HFF-Myc (cell line): ENCODE measurements at regions not wholly inside any gene's neighbourhood (a gene's known extent, or its start where the extent isn't known, plus 50 kb on each side); places are given as distances from the start of the nearest gene placed in this dataset.

Experiments used
- DNase-seq: peaks from one replicate; pipeline ENCODE4 v3.0.0-alpha.2; 2011; ENCODE audit warnings: low read depth; ENCODE audit errors: extremely low read depth
- H3K4me3 ChIP-seq: replicated peaks from 2 replicates; pipeline ENCODE4 v1.5.1; 2011; ENCODE audit warnings: low read depth, mild to moderate bottlenecking, control low read depth, low read length
- TF ChIP-seq, protein P1 (sequence below): IDR thresholded peaks from 2 replicates; pipeline ENCODE4 v1.5.1; 2012; ENCODE audit warnings: mild to moderate bottlenecking, low read depth, low read length, control low read depth; ENCODE audit errors: missing control alignments

DNA sequence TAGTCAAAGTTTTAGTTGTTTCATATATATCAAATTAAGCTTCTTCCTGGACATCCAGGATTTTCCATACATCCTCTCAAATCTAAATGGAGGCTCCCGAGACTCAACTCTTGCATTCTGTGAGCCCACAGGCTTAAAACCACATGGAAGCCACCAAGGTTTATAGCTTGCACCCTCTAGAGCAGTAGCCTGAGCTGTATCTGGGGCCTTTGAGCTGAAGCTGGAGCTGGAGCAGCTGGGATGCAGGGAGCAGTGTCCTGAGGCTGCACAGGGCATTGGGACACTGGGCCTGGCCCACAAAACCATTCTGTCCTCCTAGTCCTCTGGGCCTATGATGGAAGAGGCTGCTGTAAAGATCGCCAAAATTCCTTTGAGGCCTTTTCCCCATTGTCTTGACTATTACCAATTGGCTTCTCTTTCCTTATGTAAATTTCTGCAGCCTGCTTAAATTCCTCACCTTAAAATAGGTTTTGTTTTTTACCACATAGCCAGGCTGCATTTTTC, 151.0 kb downstream of the COX7C start:
- TF ChIP-seq, protein P1, sequence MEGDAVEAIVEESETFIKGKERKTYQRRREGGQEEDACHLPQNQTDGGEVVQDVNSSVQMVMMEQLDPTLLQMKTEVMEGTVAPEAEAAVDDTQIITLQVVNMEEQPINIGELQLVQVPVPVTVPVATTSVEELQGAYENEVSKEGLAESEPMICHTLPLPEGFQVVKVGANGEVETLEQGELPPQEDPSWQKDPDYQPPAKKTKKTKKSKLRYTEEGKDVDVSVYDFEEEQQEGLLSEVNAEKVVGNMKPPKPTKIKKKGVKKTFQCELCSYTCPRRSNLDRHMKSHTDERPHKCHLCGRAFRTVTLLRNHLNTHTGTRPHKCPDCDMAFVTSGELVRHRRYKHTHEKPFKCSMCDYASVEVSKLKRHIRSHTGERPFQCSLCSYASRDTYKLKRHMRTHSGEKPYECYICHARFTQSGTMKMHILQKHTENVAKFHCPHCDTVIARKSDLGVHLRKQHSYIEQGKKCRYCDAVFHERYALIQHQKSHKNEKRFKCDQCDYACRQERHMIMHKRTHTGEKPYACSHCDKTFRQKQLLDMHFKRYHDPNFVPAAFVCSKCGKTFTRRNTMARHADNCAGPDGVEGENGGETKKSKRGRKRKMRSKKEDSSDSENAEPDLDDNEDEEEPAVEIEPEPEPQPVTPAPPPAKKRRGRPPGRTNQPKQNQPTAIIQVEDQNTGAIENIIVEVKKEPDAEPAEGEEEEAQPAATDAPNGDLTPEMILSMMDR = no peak
- DNase-seq = no peak
- no peak overlapping the region for H3K4me3 ChIP-seq

DNA sequence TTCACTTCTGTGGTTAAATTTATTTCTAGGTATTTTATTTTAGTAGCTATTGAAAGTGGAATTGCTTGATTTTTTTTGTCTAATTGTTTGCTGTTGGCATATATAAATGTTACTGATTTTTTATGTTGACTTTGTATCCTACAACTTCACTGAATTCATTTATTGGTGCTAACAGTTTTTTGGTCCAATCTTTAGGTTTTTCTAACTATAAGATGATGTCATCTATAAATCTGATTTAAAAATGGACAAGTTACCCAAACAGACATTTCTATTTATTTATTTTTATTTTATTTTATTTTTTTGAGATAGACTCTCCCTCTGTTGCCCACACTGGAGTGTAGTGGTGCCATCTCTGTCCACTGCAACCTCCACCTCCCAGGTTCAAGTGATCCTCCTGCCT, 162.3 kb downstream of the COX7C start:
- H3K4me3 ChIP-seq = no peak overlapping the region
- TF ChIP-seq, protein P1 = no peak
- no peak for DNase-seq

DNA sequence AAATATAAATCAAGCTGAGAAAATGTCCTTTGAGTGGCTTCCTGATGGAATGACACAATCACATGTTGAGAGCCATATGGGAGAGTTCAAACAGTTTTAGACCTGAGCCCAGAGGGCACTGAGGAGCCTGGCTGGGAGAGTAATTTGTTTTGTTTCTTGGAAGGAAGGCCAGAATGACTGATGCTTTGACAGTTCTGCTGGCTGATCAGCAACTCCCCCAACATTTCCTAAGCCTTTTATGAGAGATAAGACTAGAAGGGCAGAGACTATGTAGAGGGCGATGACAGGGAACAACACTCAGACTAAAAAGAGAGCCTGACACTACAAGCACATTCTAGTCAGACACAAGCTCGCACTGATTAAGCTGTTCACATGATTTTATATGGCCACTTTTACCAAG, 169.2 kb downstream of the COX7C start:
- TF ChIP-seq, protein P1 = no peak
- no peak overlapping the region for H3K4me3 ChIP-seq
- DNase-seq = no peak

DNA sequence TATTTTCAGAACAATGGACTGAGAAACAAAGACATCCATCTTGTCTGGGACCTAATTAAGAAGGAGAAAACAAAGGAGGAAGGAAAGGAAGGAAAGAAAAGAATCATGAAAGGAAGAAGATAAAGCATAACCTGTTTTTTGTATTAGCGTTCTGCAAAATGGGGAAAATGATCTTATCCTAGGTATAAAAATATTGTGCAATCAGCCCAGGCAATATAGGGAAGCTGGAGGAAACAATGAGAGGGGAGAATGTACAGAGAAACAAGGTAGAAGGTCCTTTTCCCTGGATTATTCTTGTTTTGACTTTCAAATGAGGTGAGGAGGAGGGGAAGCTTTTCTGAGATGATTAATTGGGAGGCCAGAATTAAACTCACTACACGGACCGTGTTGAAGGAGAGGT, 177.9 kb downstream of the COX7C start:
- no peak for DNase-seq
- TF ChIP-seq, protein P1 = no peak
- H3K4me3 ChIP-seq = no peak overlapping the region

DNA sequence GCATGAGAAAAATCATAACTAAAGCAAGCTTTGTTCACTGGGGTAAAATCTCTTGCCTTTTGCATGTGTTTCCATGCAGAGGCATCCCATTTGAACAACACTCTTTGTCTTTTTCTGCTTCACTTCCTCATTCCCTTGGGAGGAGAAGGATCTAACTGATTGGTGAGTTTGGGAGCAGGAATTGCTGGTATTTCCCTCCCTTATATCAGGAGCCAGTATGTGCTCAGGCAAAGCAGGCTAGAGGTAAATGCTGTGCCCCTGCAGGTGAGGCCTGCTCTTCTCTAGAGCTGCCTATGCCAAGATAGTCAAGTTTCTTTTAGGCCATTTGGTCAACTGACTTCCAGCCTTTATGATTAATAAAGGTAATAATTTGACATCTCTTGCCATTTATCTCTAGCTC, 179.9 kb downstream of the COX7C start:
- TF ChIP-seq, protein P1 = no peak
- no peak for DNase-seq
- no peak overlapping the region for H3K4me3 ChIP-seq

DNA sequence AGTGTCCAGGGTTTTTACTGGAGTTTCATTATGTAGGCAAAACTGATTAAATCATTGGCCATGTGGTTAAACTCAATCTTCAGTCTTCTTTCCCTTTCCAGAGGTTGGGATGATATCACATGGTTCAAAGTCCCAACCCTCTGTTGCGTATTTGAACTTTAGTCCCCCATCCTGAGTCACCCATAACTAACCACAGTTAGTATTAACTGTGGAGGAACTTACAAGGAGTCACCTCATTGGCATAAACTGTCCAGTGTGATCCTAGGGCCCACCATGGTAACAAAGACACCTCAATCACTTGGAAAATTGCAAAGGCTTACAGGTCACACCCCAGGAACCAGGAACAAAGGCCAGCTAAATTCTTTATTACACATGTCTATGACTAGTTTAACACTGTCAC, 188.5 kb downstream of the COX7C start:
- TF ChIP-seq, protein P1 = no peak
- DNase-seq = no peak

DNA sequence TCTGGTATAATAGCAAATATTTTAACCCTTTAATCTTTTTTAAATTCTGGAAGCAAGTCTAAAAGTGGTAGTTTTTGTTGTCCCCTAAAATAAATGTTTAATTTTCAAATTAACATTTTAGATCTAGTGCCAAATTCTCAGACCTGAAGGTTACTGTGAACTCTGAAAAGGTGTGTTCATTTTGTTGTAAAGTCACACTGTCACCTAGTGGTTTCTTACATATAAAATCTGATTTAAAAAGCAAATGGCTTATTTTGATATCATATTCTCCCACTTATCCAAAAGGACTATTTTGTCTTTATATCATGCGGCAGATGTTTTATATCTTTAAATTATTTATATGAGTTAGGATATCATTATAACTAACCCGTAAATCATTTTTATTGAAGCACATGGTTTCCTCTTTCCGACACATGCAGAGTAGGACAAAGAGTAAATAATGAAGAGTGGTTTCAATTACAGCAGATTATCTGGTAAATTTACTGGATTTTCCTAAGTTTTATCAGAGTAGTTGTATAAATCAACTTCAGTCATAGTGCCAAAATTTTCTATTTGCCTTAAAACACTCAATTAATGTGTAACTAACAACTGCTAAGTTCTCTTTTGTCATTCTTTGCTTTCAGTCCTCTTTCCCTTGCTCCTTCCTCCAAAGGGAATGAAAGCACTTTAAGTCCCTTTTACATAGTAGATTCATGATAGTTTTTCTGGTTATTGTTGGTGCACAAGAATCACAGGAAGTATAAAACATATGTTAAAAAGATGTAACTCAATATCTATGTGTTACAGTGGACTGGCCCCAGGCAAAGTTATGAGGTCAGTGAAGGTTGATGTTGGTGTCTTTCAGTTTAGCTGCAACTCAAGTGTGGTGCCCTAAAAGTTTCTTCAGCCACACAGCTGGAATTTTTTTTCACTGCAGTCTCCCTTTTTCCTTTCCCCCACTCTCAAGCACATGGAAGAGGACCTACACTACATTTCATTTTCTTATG, 189.6 kb downstream of the COX7C start:
- DNase-seq = peak; percentile 26
- H3K4me3 ChIP-seq = no peak overlapping the region
- TF ChIP-seq, protein P1 = no peak

More for the DNA sequence above, 188.5 kb downstream of the COX7C start:
- no peak overlapping the region for H3K4me3 ChIP-seq
